H9 (cell line): ENCODE measurements at regions not wholly inside any gene's neighbourhood (a gene's known extent, or its start where the extent isn't known, plus 50 kb on each side); places are given as distances from the start of the nearest gene placed in this dataset.

ENCODE experiments used
- DNase-seq: peaks from one replicate; pipeline ENCODE4 v3.0.0-alpha.2; 2017
- H2AFZ ChIP-seq: one replicate; pipeline ENCODE4 v1.6.1; 2013; ENCODE audit warnings: mild to moderate bottlenecking, low read length, control low read depth, moderate library complexity
- H2AK5ac ChIP-seq: 2 replicates; pipeline ENCODE4 v1.6.1; 2013; ENCODE audit warnings: low read length, control low read depth, mixed read lengths; ENCODE audit not compliant: insufficient read length
- H2BK120ac ChIP-seq: one replicate; pipeline ENCODE4 v1.6.1; 2013; ENCODE audit warnings: low read depth, mild to moderate bottlenecking, low read length, control low read depth, inconsistent platforms; ENCODE audit not compliant: poor library complexity, severe bottlenecking
- H2BK12ac ChIP-seq: 2 replicates; pipeline ENCODE4 v1.6.1; 2013; ENCODE audit warnings: low read length, control low read depth, mixed read lengths, low read depth; ENCODE audit not compliant: insufficient read length
- H2BK15ac ChIP-seq: 2 replicates; pipeline ENCODE4 v1.6.1; 2013; ENCODE audit warnings: low read depth, low read length, control low read depth
- H2BK20ac ChIP-seq: one replicate; pipeline ENCODE4 v1.6.1; 2013; ENCODE audit warnings: low read depth, mild to moderate bottlenecking, low read length, control low read depth, inconsistent platforms; ENCODE audit not compliant: poor library complexity, severe bottlenecking
- H2BK5ac ChIP-seq: 2 replicates; pipeline ENCODE4 v1.6.1; 2013; ENCODE audit warnings: low read length, control low read depth, mixed read lengths; ENCODE audit not compliant: insufficient read length
- H3K14ac ChIP-seq: 2 replicates; pipeline ENCODE4 v1.6.1; 2013; ENCODE audit warnings: low read length, control low read depth; ENCODE audit not compliant: insufficient read depth
- H3K18ac ChIP-seq: 2 replicates; pipeline ENCODE4 v1.6.1; 2013; ENCODE audit warnings: low read depth, mild to moderate bottlenecking, mixed read lengths, low read length, control low read depth; ENCODE audit not compliant: insufficient read length
- H3K23ac ChIP-seq: 2 replicates; pipeline ENCODE4 v1.6.1; 2013; ENCODE audit warnings: low read length, control low read depth, mixed read lengths, low read depth; ENCODE audit not compliant: insufficient read length
- H3K23me2 ChIP-seq: 2 replicates; pipeline ENCODE4 v1.6.1; 2013; ENCODE audit warnings: low read depth, mild to moderate bottlenecking, mixed read lengths, low read length, control low read depth; ENCODE audit not compliant: insufficient read length, poor library complexity, severe bottlenecking
- H3K27ac ChIP-seq: 2 replicates; pipeline ENCODE4 v1.5.1; 2013; ENCODE audit warnings: low read length, control low read depth, mixed read lengths, low read depth; ENCODE audit not compliant: insufficient read length
- H3K27me3 ChIP-seq: 2 replicates; pipeline ENCODE4 v1.6.1; 2013; ENCODE audit warnings: low read length, control low read depth, inconsistent platforms; ENCODE audit not compliant: insufficient read depth
- H3K4ac ChIP-seq: 2 replicates; pipeline ENCODE4 v1.6.1; 2013; ENCODE audit warnings: low read depth, mild to moderate bottlenecking, control low read depth, inconsistent platforms, low read length, moderate library complexity
- H3K4me1 ChIP-seq: 2 replicates; pipeline ENCODE4 v1.6.1; 2013; ENCODE audit warnings: low read length, control low read depth, inconsistent platforms; ENCODE audit not compliant: insufficient read depth
- H3K4me2 ChIP-seq: 2 replicates; pipeline ENCODE4 v1.6.1; 2013; ENCODE audit warnings: low read length, control low read depth, mixed read lengths; ENCODE audit not compliant: insufficient read length, insufficient read depth
- H3K56ac ChIP-seq: 2 replicates; pipeline ENCODE4 v1.6.1; 2013; ENCODE audit warnings: low read depth, mild to moderate bottlenecking, mixed read lengths, low read length, control low read depth; ENCODE audit not compliant: insufficient read length
- H3K79me1 ChIP-seq: 2 replicates; pipeline ENCODE4 v1.6.1; 2013; ENCODE audit warnings: low read depth, mild to moderate bottlenecking, moderate library complexity, low read length, control low read depth, inconsistent platforms; ENCODE audit not compliant: insufficient read depth, poor library complexity, severe bottlenecking
- H3K79me2 ChIP-seq: 2 replicates; pipeline ENCODE4 v1.6.1; 2013; ENCODE audit warnings: low read length, control low read depth, inconsistent platforms; ENCODE audit not compliant: insufficient read depth
- H3K9ac ChIP-seq: 2 replicates; pipeline ENCODE4 v1.6.1; 2013; ENCODE audit warnings: low read length, control low read depth, mixed read lengths; ENCODE audit not compliant: insufficient read length; ENCODE audit errors: extremely low read depth
- H3K9me3 ChIP-seq: one replicate; pipeline ENCODE4 v1.6.1; 2013; ENCODE audit warnings: low read depth, low read length, inconsistent platforms; ENCODE audit not compliant: control insufficient read depth
- H3T11ph ChIP-seq: one replicate; pipeline ENCODE4 v1.6.1; 2013; ENCODE audit warnings: mild to moderate bottlenecking, low read length, control low read depth, inconsistent platforms
- H4K20me1 ChIP-seq: one replicate; pipeline ENCODE4 v1.6.1; 2013; ENCODE audit not compliant: control insufficient read depth, insufficient read length, insufficient read depth
- H4K5ac ChIP-seq: 2 replicates; pipeline ENCODE4 v1.6.1; 2013; ENCODE audit warnings: low read depth, mild to moderate bottlenecking, mixed read lengths, low read length, control low read depth; ENCODE audit not compliant: insufficient read length
- H4K8ac ChIP-seq: replicated peaks from 2 replicates; pipeline ENCODE4 v1.6.1; 2013; ENCODE audit warnings: low read length, control low read depth, mixed read lengths, low read depth; ENCODE audit not compliant: insufficient read length
- H4K91ac ChIP-seq: 2 replicates; pipeline ENCODE4 v1.6.1; 2013; ENCODE audit warnings: low read depth, mild to moderate bottlenecking, moderate library complexity, mixed read lengths, low read length, control low read depth; ENCODE audit not compliant: insufficient read length
- H3K27ac Mint-ChIP-seq, 3 experiments: 2 replicates in 2 of 3; 3 replicates in 1 of 3; pipeline ENCODE4 v1.8.0; 2020 to 2021; ENCODE audit warnings: mixed read lengths in 3 of 3, mild to moderate bottlenecking in 1 of 3, moderate library complexity in 1 of 3
- H3K27me3 Mint-ChIP-seq: 2 replicates; pipeline ENCODE4 v1.8.0; 2021; ENCODE audit warnings: low read depth, mild to moderate bottlenecking, moderate library complexity, mixed read lengths
- H3K36me3 Mint-ChIP-seq, 3 experiments: 2 replicates in 2 of 3; 3 replicates in 1 of 3; pipeline ENCODE4 v1.8.0; 2020 to 2021; ENCODE audit warnings: low read depth in 3 of 3, mixed read lengths in 3 of 3; ENCODE audit not compliant: insufficient read depth in 1 of 3
- H3K4me1 Mint-ChIP-seq, 2 experiments: 2 replicates each; pipeline ENCODE4 v1.8.0; 2020; ENCODE audit warnings: mixed read lengths in 2 of 2
- H3K4me3 Mint-ChIP-seq, 2 experiments: 2 replicates in 1 of 2; 3 replicates in 1 of 2; pipeline ENCODE4 v1.8.0; 2020 to 2021; ENCODE audit warnings: mild to moderate bottlenecking in 2 of 2, mixed read lengths in 2 of 2, moderate library complexity in 1 of 2
- H3K9me3 Mint-ChIP-seq, 2 experiments: 2 replicates in 1 of 2; 3 replicates in 1 of 2; pipeline ENCODE4 v1.8.0; 2020; ENCODE audit warnings: mild to moderate bottlenecking in 2 of 2, mixed read lengths in 2 of 2, moderate library complexity in 1 of 2
- CTCF ChIP-seq: fragments of 200-600 bp; sonication (generic); conservative IDR thresholded peaks from 3 replicates; pipeline ENCODE4 v1.8.0; 2021; ENCODE audit warnings: antibody characterized with exemption, mild to moderate bottlenecking
- WGBS: extraction: QIAGEN DNeasy Blood & Tissue Kit; methylation state at CpG from one replicate; pipeline ENCODE4 v1.1.7; 2013; ENCODE audit warnings: missing lambda C conversion rate, low lambda C conversion rate, mixed read lengths; ENCODE audit not compliant: insufficient read length; ENCODE audit errors: extremely low coverage; 5-methylcytosine and 5-hydroxymethylcytosine counted together

- Histone ChIP-seq H3K9me3 (no peaks in the 10 kb centered on the region), H2BK120ac (no peak overlapping the region), H3K27me3 (no peaks in the 10 kb centered on the region), H3K27ac (no peak overlapping the region), H3K79me2 (no peaks in the 10 kb centered on the region), H2BK12ac (no peak overlapping the region), H2BK20ac (no peak overlapping the region), H3K14ac (peak overlapping the region; percentile 1; the same call in 1 of the 2 replicates), H3K4me2 (no peak overlapping the region), H2AFZ (no peak overlapping the region), H3K9ac (no peak overlapping the region), H3K4me1 (no peaks in the 10 kb centered on the region), H3K79me1 (no peaks in the 10 kb centered on the region), H3K23ac (no peak overlapping the region), H2BK15ac (no peak overlapping the region), H4K8ac (no peak overlapping the region), H3K4ac (no peak overlapping the region), H3K56ac (no peak overlapping the region), H3T11ph (no peak overlapping the region), H3K18ac (no peak overlapping the region), H2AK5ac (no peak overlapping the region), H3K23me2 (no peaks in the 10 kb centered on the region), H2BK5ac (no peak overlapping the region), H4K91ac (no peak overlapping the region), H4K5ac (no peak overlapping the region), H4K20me1 (no peaks in the 10 kb centered on the region)
- no peak overlapping the region for H3K27ac Mint-ChIP-seq
- 0 out of 7 replicates have a peak, but pooled peaks cover 0 to 1% (median 0%) of the 10 kb centered on the region in 3 experiments for H3K36me3 Mint-ChIP-seq
- TF ChIP-seq CTCF, result no peak
- H3K9me3 Mint-ChIP-seq, result no peaks in the 10 kb centered on the region; a peak in 2 of 5 replicates
- peaks cover 4 to 12% of the 10 kb centered on the region in 2 experiments; a peak in 3 of 4 replicates for H3K4me1 Mint-ChIP-seq
- no CpG with 5 or more reads among the region's 6 CpGs for WGBS
- DNase-seq, result no peak
- H3K27me3 Mint-ChIP-seq, result no peaks in the 10 kb centered on the region; the same call in 1 of the 2 replicates
- no peak overlapping the region for H3K4me3 Mint-ChIP-seq
Observed at GRCh38 chr1:29585656-29586055, 349.3 kb downstream of the PTPRU start.
